ENCODE measurements at regions not wholly inside any gene's neighbourhood (a gene's known extent, or its start where the extent isn't known, plus 50 kb on each side); places are given as distances from the start of the nearest gene placed in this dataset.

GRCh38 chr6:44571510-44571909 is 184.0 kb downstream of the CDC5L start:
- TF ChIP-seq EZH2 (IDR thresholded peaks at IDR 0.05; ENCODE audit: borderline replicate concordance, insufficient read depth, low read length, poor library complexity, severe bottlenecking) (no peak), POLR2AphosphoS5 (IDR thresholded peaks at IDR 0.05) (no peak), CTCF (IDR thresholded peaks at IDR 0.05; ENCODE audit: poor library complexity, severe bottlenecking) (no peak), RAD21 (conservative IDR thresholded peaks at IDR 0.05) (no peak), EP300 (conservative IDR thresholded peaks at IDR 0.05; ENCODE audit: poor library complexity, severe bottlenecking) (no peak), MXI1 (conservative IDR thresholded peaks at IDR 0.05; ENCODE audit: poor library complexity, severe bottlenecking) (no peak), REST (IDR thresholded peaks at IDR 0.05; ENCODE audit: borderline replicate concordance) (no peak), SMC3 (conservative IDR thresholded peaks at IDR 0.05; ENCODE audit: poor library complexity) (no peak), TAF1 (IDR thresholded peaks at IDR 0.05; ENCODE audit: low read depth) (no peak)
- no peaks in the 10 kb centered on the region for H3K9me2 ChIP-seq (ENCODE audit: insufficient read depth, low read length)
- no peaks in the 10 kb centered on the region for H4K20me1 ChIP-seq (ENCODE audit: insufficient read depth)
- H3F3A ChIP-seq (ENCODE audit: insufficient read depth, low read length, poor library complexity, severe bottlenecking), result no peaks in the 10 kb centered on the region
- no peaks in the 10 kb centered on the region for H3K79me2 ChIP-seq (replicated peaks; ENCODE audit: insufficient read depth, low read length)
- H2AFZ ChIP-seq (ENCODE audit: low read depth, low read length), result no peak overlapping the region
- H3K27ac ChIP-seq (ENCODE audit: low read length), result no peak overlapping the region
- no peaks in the 10 kb centered on the region for H3K27me3 ChIP-seq (ENCODE audit: insufficient read depth, low read depth, low read length)
- peaks cover 4% of the 10 kb centered on the region for H3K9me3 ChIP-seq (ENCODE audit: low read length)
- no peak overlapping the region for H3K4me2 ChIP-seq (ENCODE audit: low read length)
- H3K9ac ChIP-seq (ENCODE audit: low read length), result no peak overlapping the region
- no peaks in the 10 kb centered on the region for H3K36me3 ChIP-seq (ENCODE audit: insufficient read depth, low read length)
- no peak overlapping the region for H3K4me3 ChIP-seq (ENCODE audit: low read length)

- TF ChIP-seq RAD21 (conservative IDR thresholded peaks at IDR 0.05) (no peak), MXI1 (conservative IDR thresholded peaks at IDR 0.05; ENCODE audit: poor library complexity, severe bottlenecking) (no peak), EZH2 (IDR thresholded peaks at IDR 0.05; ENCODE audit: borderline replicate concordance, insufficient read depth, low read length, poor library complexity, severe bottlenecking) (no peak), REST (IDR thresholded peaks at IDR 0.05; ENCODE audit: borderline replicate concordance) (no peak), SMC3 (conservative IDR thresholded peaks at IDR 0.05; ENCODE audit: poor library complexity) (no peak), POLR2AphosphoS5 (IDR thresholded peaks at IDR 0.05) (no peak), EP300 (conservative IDR thresholded peaks at IDR 0.05; ENCODE audit: poor library complexity, severe bottlenecking) (no peak), TAF1 (IDR thresholded peaks at IDR 0.05; ENCODE audit: low read depth) (no peak), CTCF (IDR thresholded peaks at IDR 0.05; ENCODE audit: poor library complexity, severe bottlenecking) (no peak)
- Histone ChIP-seq H3K9me3 (ENCODE audit: low read length) (peaks cover 4% of the 10 kb centered on the region), H2AFZ (ENCODE audit: low read depth, low read length) (no peak overlapping the region), H3K4me3 (ENCODE audit: low read length) (no peak overlapping the region), H3K27me3 (ENCODE audit: insufficient read depth, low read depth, low read length) (no peaks in the 10 kb centered on the region), H3K9me2 (ENCODE audit: insufficient read depth, low read length) (no peaks in the 10 kb centered on the region), H3K4me2 (ENCODE audit: low read length) (no peak overlapping the region), H3K27ac (ENCODE audit: low read length) (no peak overlapping the region), H3K79me2 (replicated peaks; ENCODE audit: insufficient read depth, low read length) (no peaks in the 10 kb centered on the region), H4K20me1 (ENCODE audit: insufficient read depth) (no peaks in the 10 kb centered on the region), H3K36me3 (ENCODE audit: insufficient read depth, low read length) (no peaks in the 10 kb centered on the region), H3F3A (ENCODE audit: insufficient read depth, low read length, poor library complexity, severe bottlenecking) (no peaks in the 10 kb centered on the region), H3K9ac (ENCODE audit: low read length) (no peak overlapping the region)
These were observed 184.8 kb downstream of the CDC5L start for GRCh38 chr6:44572346-44572745.

Data from neural cell (in vitro differentiated cells).